GM23248 (cell line): ENCODE measurements at regions not wholly inside any gene's neighbourhood (a gene's known extent, or its start where the extent isn't known, plus 50 kb on each side); places are given as distances from the start of the nearest gene placed in this dataset.

Experiments used
- EZH2 ChIP-seq: fragments of 200-600 bp; sonication (generic); IDR thresholded peaks from 2 replicates; pipeline ENCODE4 v1.6.1; 2018; ENCODE audit warnings: antibody characterized with exemption, mild to moderate bottlenecking; ENCODE audit not compliant: insufficient read depth, poor library complexity, severe bottlenecking
- EZH2phosphoT487 ChIP-seq: fragments of 200-600 bp; sonication (generic); IDR thresholded peaks from 2 replicates; pipeline ENCODE4 v1.6.1; 2018; ENCODE audit warnings: antibody characterized with exemption, moderate library complexity, mild to moderate bottlenecking, low read depth; ENCODE audit not compliant: insufficient read depth

GRCh38 chr12:84174115-84174514 is 738.5 kb downstream of the SLC6A15 start:
- no peak for TF ChIP-seq EZH2phosphoT487
- no peak for TF ChIP-seq EZH2
